ENCODE measurements at regions not wholly inside any gene's neighbourhood (a gene's known extent, or its start where the extent isn't known, plus 50 kb on each side); places are given as distances from the start of the nearest gene placed in this dataset.
"Not testable (repeated sequence)": the region's sequence is repeated elsewhere in the genome, so short reads cannot be mapped to it uniquely, and the experiment has no call there.

- DNase-seq = no peak
- TF ChIP-seq GATA1 (IDR thresholded peaks at IDR 0.05; ENCODE audit: low read depth, low read length) (no peak), POLR2A (IDR thresholded peaks at IDR 0.05; ENCODE audit: low read length) (no peak)
These were observed 407.9 kb downstream of the MED13L start for GRCh38 chr12:115869604-115870003.

- TF ChIP-seq GATA1 (IDR thresholded peaks at IDR 0.05; ENCODE audit: low read depth, low read length) (no peak), POLR2A (IDR thresholded peaks at IDR 0.05; ENCODE audit: low read length) (no peak)
- DNase-seq = peak in 1 of 2 experiments; percentile 1
These were observed 408.9 kb downstream of the MED13L start for GRCh38 chr12:115868624-115869023.

DNA sequence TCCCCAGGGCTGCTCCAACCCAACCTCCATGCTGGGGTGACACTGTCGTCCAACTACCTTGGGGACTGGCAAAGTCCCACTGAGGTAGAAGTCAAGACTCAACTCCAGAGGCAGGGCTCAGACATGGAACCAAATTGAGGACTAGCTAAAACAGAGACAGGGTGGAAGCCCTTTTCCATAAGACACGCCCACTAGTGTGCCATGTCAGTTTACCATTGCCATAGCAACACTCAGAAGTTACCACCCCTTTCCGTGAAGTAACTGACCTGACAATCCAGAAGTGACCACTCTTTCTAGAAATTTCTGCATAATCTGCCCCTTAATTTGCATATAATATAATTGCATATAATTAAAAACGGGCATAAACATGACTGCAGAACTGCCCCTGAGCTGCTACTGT, 409.6 kb downstream of the MED13L start:
- DNase-seq = no peak
- TF ChIP-seq POLR2A (IDR thresholded peaks at IDR 0.05; ENCODE audit: low read length) (no peak), GATA1 (IDR thresholded peaks at IDR 0.05; ENCODE audit: low read depth, low read length) (no peak)

DNA sequence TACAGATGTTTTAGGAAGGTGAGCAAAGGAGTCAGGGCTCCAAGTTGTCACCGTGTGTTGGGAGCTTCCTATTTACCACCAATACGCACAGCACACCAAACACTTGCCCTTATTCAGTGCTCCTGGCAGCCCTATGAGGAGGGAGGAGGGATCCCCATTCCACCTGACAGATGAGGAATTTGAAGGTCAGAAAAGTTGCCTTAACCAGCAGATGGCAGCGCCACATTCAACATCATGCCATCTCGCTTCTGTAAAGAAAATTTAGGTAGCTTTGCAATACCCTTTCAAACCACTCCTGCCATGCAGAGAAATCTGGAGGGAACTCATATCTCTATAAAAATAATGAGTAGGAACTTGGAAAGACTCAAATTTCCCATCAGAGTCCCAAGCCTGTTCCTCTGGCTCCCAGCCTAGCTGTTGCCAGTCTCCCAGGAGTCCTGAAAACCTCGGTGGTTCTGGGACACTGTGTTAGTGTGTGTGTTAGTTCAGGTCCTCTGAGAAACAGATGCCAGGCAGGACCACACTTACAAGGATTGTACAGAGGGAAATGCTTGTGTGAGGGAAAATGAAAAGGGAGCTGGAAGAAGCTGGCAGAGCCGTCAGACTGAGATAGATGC, 410.5 kb downstream of the MED13L start:
- TF ChIP-seq POLR2A (IDR thresholded peaks at IDR 0.05; ENCODE audit: low read length) (no peak), GATA1 (IDR thresholded peaks at IDR 0.05; ENCODE audit: low read depth, low read length) (no peak)
- DNase-seq = peak in 1 of 2 experiments; percentile 2

- DNase-seq = not testable (repeated sequence)
These were observed 411.2 kb downstream of the MED13L start for GRCh38 chr12:115866281-115866680.

- no peak for DNase-seq
- TF ChIP-seq GATA1 (IDR thresholded peaks at IDR 0.05; ENCODE audit: low read depth, low read length) (no peak), POLR2A (IDR thresholded peaks at IDR 0.05; ENCODE audit: low read length) (no peak)
These were observed 413.1 kb downstream of the MED13L start for GRCh38 chr12:115864396-115864795.

DNA sequence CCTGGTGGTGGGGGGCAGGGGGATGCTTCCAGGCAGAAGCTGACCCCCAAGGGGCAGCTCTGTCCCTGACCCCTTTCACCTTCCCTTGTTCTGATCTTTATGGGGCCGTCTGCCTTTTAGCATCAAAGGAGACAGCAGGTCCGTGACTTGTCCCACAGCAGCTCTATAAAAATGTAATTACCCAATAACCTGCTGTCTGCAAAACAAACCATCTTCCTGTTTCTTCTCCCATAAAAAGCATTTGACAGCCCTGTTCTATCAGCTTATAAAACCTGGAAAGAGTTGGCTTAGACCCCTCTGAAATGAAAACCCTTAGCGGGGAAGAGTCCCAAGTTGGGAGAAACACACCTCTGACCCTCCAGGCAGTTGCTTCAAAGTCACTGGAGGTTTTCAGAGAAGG, 416.9 kb downstream of the MED13L start:
- TF ChIP-seq GATA1 (IDR thresholded peaks at IDR 0.05; ENCODE audit: low read depth, low read length) = no peak
- TF ChIP-seq POLR2A (IDR thresholded peaks at IDR 0.05; ENCODE audit: low read length) = no peak
- no peak for DNase-seq

DNA sequence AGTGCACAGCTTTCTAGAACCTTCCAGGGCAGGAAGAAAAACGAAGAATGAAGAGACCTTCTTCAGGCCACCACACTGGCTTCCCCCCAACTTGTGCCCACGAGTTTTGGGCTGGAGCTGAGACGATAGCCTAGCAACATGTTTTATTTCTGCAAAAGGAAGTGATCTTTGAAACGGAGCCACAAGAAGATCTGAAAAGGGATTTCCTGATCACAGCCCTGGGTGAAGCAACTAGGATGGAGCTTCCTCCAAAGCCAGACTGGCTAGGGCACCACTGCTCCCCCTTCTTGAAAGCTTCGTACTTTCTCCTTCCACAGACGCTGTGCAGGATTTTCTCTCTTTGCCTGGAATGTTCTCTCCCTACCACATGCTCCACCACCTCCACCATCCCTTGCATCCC, 418.3 kb downstream of the MED13L start:
- TF ChIP-seq POLR2A (IDR thresholded peaks at IDR 0.05; ENCODE audit: low read length) (no peak), GATA1 (IDR thresholded peaks at IDR 0.05; ENCODE audit: low read depth, low read length) (no peak)
- DNase-seq = no peak

- DNase-seq = no peak
- TF ChIP-seq POLR2A (IDR thresholded peaks at IDR 0.05; ENCODE audit: low read length) (no peak), GATA1 (IDR thresholded peaks at IDR 0.05; ENCODE audit: low read depth, low read length) (no peak)
These were observed 419.6 kb downstream of the MED13L start for GRCh38 chr12:115857923-115858322.

GRCh38 chr12:115857160-115857920, 420.2 kb downstream of the MED13L start:
- DNase-seq = no peak
- TF ChIP-seq POLR2A (IDR thresholded peaks at IDR 0.05; ENCODE audit: low read length) (no peak), GATA1 (IDR thresholded peaks at IDR 0.05; ENCODE audit: low read depth, low read length) (no peak)

DNA sequence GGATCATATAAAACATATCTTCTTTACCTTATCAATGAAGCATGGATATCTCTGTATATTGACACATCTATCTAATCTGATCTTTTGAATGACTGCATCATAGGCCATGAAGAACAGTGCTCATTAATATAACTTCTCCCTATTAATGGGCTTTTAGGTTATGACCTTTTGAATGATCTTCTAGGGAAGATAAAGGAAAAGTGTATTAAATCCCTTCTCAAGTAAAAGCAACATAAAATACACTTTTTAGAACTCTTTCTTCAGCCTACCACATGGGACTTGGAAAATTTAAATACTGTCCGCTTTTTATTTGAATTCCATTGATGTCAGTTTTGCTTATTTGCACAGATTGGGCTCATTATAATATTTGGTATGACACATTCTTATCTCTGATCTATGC, 425.4 kb downstream of the MED13L start:
- no peak for DNase-seq
- TF ChIP-seq POLR2A (IDR thresholded peaks at IDR 0.05; ENCODE audit: low read length) = no peak
- TF ChIP-seq GATA1 (IDR thresholded peaks at IDR 0.05; ENCODE audit: low read depth, low read length) = no peak

- no peak for DNase-seq
- no peak for TF ChIP-seq GATA1 (IDR thresholded peaks at IDR 0.05; ENCODE audit: low read depth, low read length)
- TF ChIP-seq POLR2A (IDR thresholded peaks at IDR 0.05; ENCODE audit: low read length) = no peak
These were observed 426.5 kb downstream of the MED13L start for GRCh38 chr12:115850957-115851356.

- no peak for TF ChIP-seq GATA1 (IDR thresholded peaks at IDR 0.05; ENCODE audit: low read depth, low read length)
- no peak for TF ChIP-seq POLR2A (IDR thresholded peaks at IDR 0.05; ENCODE audit: low read length)
- no peak for DNase-seq
These were observed 428.1 kb downstream of the MED13L start for GRCh38 chr12:115849262-115849943.

GRCh38 chr12:115847398-115847797, 430.1 kb downstream of the MED13L start:
- TF ChIP-seq GATA1 (IDR thresholded peaks at IDR 0.05; ENCODE audit: low read depth, low read length) (no peak), POLR2A (IDR thresholded peaks at IDR 0.05; ENCODE audit: low read length) (no peak)
- no peak for DNase-seq

DNA sequence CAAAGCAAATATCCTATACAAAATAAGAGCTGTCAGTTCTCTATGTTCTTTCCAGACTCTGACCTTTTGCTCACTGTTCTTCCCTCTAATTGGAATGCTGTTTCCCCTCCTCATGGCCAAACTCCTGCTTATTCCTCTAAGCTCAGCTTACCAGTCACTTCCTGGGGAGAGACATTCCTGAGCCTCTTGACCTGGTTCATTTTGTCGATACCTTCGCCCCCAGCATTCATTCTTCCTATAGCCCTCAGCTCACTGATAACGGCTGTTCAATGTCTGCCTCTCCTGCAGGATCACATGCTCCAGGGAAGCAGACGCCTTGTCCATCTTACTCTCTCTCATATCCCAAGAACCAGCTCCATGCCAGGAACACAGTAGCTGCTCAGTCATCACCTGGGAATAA, 431.0 kb downstream of the MED13L start:
- TF ChIP-seq POLR2A (IDR thresholded peaks at IDR 0.05; ENCODE audit: low read length) (no peak), GATA1 (IDR thresholded peaks at IDR 0.05; ENCODE audit: low read depth, low read length) (no peak)
- no peak for DNase-seq

Measured in erythroblast (primary cell).